Activated T-cell treated with anti-CD3 and anti-CD28 coated beads, Interleukin-2, amount 50 U/mL, for 72 hours (primary cell): ENCODE measurements at regions not wholly inside any gene's neighbourhood (a gene's known extent, or its start where the extent isn't known, plus 50 kb on each side); places are given as distances from the start of the nearest gene placed in this dataset.
"Not testable (repeated sequence)": the region's sequence is repeated elsewhere in the genome, so short reads cannot be mapped to it uniquely, and the experiment has no call there.

ENCODE experiments used
- ATAC-seq, 2 donors: fragments of 150-1000 bp; cut with Tn5 transposase; replicated peaks in 1 of 2; 2 replicates each; pipeline ENCODE4 v1.10.0; 2021; ENCODE audit warnings: moderate library complexity in 2 of 2, mild to moderate bottlenecking in 1 of 2
- DNase-seq, 2 donors: peaks; one replicate each; pipeline ENCODE4 v3.0.0; 2021 to 2022; ENCODE audit warnings: mixed read lengths in 1 of 2
- H3K27ac Mint-ChIP-seq: one replicate; pipeline ENCODE4 v1.8.0; 2022; ENCODE audit warnings: mild to moderate bottlenecking, moderate library complexity, mixed read lengths
- H3K27me3 Mint-ChIP-seq: one replicate; pipeline ENCODE4 v1.8.0; 2022; ENCODE audit warnings: low read depth, mixed read lengths
- H3K36me3 Mint-ChIP-seq, 2 donors: one replicate each; pipeline ENCODE4 v1.8.0; 2022; ENCODE audit warnings: mixed read lengths in 2 of 2, mild to moderate bottlenecking in 1 of 2; ENCODE audit not compliant: insufficient read depth in 2 of 2
- H3K4me1 Mint-ChIP-seq: one replicate; pipeline ENCODE4 v1.8.0; 2022; ENCODE audit warnings: low read depth, mixed read lengths
- H3K4me3 Mint-ChIP-seq, 2 donors: one replicate each; pipeline ENCODE4 v1.8.0; 2022; ENCODE audit warnings: mild to moderate bottlenecking in 2 of 2, mixed read lengths in 2 of 2, moderate library complexity in 2 of 2
- H3K9me3 Mint-ChIP-seq, 2 donors: one replicate each; pipeline ENCODE4 v1.8.0; 2022; ENCODE audit warnings: mixed read lengths in 2 of 2

- H3K4me1 Mint-ChIP-seq, H3K27ac Mint-ChIP-seq, DNase-seq: not testable (repeated sequence)
Measured at GRCh38 chr5:102099083-102099482, 197.0 kb downstream of the SLCO4C1 start.

GRCh38 chr5:102098606-102099005, 197.5 kb downstream of the SLCO4C1 start:
- not testable (repeated sequence) for ATAC-seq, H3K4me1 Mint-ChIP-seq, H3K27ac Mint-ChIP-seq, H3K9me3 Mint-ChIP-seq, DNase-seq, H3K4me3 Mint-ChIP-seq, H3K27me3 Mint-ChIP-seq, H3K36me3 Mint-ChIP-seq

More at GRCh38 chr5:102099083-102099482, 197.0 kb downstream of the SLCO4C1 start:
- not testable (repeated sequence) for H3K4me3 Mint-ChIP-seq, H3K9me3 Mint-ChIP-seq, H3K27me3 Mint-ChIP-seq, ATAC-seq, H3K36me3 Mint-ChIP-seq

GRCh38 chr5:102090770-102091169, 205.3 kb downstream of the SLCO4C1 start:
- H3K27me3 Mint-ChIP-seq = no peaks in the 10 kb centered on the region
- peak; percentile 28 to 44 for ATAC-seq
- no peak for DNase-seq

GRCh38 chr5:102089883-102090282, 206.2 kb downstream of the SLCO4C1 start:
- Mint-ChIP-seq H3K4me1 (no peaks in the 10 kb centered on the region), H3K27ac (no peak overlapping the region), H3K4me3 (no peak overlapping the region), H3K36me3 (no peaks in the 10 kb centered on the region), H3K9me3 (peaks cover 2% of the 10 kb centered on the region in 2 donors), H3K27me3 (no peaks in the 10 kb centered on the region)
- no peak for DNase-seq
- no peak for ATAC-seq

More at GRCh38 chr5:102090770-102091169, 205.3 kb downstream of the SLCO4C1 start:
- no peak overlapping the region for H3K4me3 Mint-ChIP-seq
- H3K36me3 Mint-ChIP-seq = no peaks in the 10 kb centered on the region
- H3K9me3 Mint-ChIP-seq = no peaks in the 10 kb centered on the region
- H3K4me1 Mint-ChIP-seq = no peaks in the 10 kb centered on the region
- no peak overlapping the region for H3K27ac Mint-ChIP-seq

GRCh38 chr5:102087906-102088305, 208.2 kb downstream of the SLCO4C1 start:
- no peak overlapping the region for H3K27ac Mint-ChIP-seq
- no peaks in the 10 kb centered on the region for H3K4me1 Mint-ChIP-seq
- H3K27me3 Mint-ChIP-seq = no peaks in the 10 kb centered on the region
- no peaks in the 10 kb centered on the region for H3K36me3 Mint-ChIP-seq
- DNase-seq (no peak), ATAC-seq (no peak)
- peaks cover 4 to 5% of the 10 kb centered on the region in 2 donors for H3K9me3 Mint-ChIP-seq
- no peak overlapping the region for H3K4me3 Mint-ChIP-seq

GRCh38 chr5:102080288-102080687, 215.8 kb downstream of the SLCO4C1 start:
- ATAC-seq = no peak
- Mint-ChIP-seq H3K36me3 (no peaks in the 10 kb centered on the region), H3K4me3 (no peak overlapping the region), H3K4me1 (no peaks in the 10 kb centered on the region), H3K27me3 (no peaks in the 10 kb centered on the region), H3K27ac (no peak overlapping the region), H3K9me3 (peaks cover 5 to 11% of the 10 kb centered on the region in 2 donors)
- no peak for DNase-seq

- DNase-seq (no peak), ATAC-seq (no peak)
- no peak overlapping the region for H3K27ac Mint-ChIP-seq
- H3K36me3 Mint-ChIP-seq = no peaks in the 10 kb centered on the region
- no peaks in the 10 kb centered on the region for H3K27me3 Mint-ChIP-seq
- no peak overlapping the region for H3K4me3 Mint-ChIP-seq
- H3K4me1 Mint-ChIP-seq = no peaks in the 10 kb centered on the region
- peaks cover 2 to 7% of the 10 kb centered on the region in 2 donors for H3K9me3 Mint-ChIP-seq
Measured at GRCh38 chr5:102077920-102078319, 218.2 kb downstream of the SLCO4C1 start.

- H3K27me3 Mint-ChIP-seq = no peaks in the 10 kb centered on the region
- H3K27ac Mint-ChIP-seq = no peak overlapping the region
- H3K4me1 Mint-ChIP-seq = no peaks in the 10 kb centered on the region
- no peak overlapping the region for H3K4me3 Mint-ChIP-seq
- no peaks in the 10 kb centered on the region for H3K9me3 Mint-ChIP-seq
- no peak for ATAC-seq
- no peak for DNase-seq
- no peaks in the 10 kb centered on the region for H3K36me3 Mint-ChIP-seq
Measured at GRCh38 chr5:102069974-102070373, 226.1 kb downstream of the SLCO4C1 start.

GRCh38 chr5:102068870-102069269, 227.2 kb downstream of the SLCO4C1 start:
- DNase-seq = no peak
- H3K4me1 Mint-ChIP-seq = no peaks in the 10 kb centered on the region
- H3K4me3 Mint-ChIP-seq = no peak overlapping the region
- ATAC-seq = no peak
- H3K27me3 Mint-ChIP-seq = no peaks in the 10 kb centered on the region
- H3K9me3 Mint-ChIP-seq = no peaks in the 10 kb centered on the region
- H3K27ac Mint-ChIP-seq = no peak overlapping the region
- no peaks in the 10 kb centered on the region for H3K36me3 Mint-ChIP-seq

GRCh38 chr5:102049517-102049916, 246.6 kb downstream of the SLCO4C1 start:
- DNase-seq = no peak
- Mint-ChIP-seq H3K4me1 (no peaks in the 10 kb centered on the region), H3K4me3 (no peak overlapping the region), H3K27me3 (no peaks in the 10 kb centered on the region), H3K36me3 (no peaks in the 10 kb centered on the region), H3K27ac (no peak overlapping the region), H3K9me3 (peaks cover 2 to 4% of the 10 kb centered on the region in 2 donors)
- no peak for ATAC-seq

GRCh38 chr5:102048940-102049339, 247.1 kb downstream of the SLCO4C1 start:
- H3K27me3 Mint-ChIP-seq = no peaks in the 10 kb centered on the region
- ATAC-seq (no peak), DNase-seq (no peak)
- no peaks in the 10 kb centered on the region for H3K36me3 Mint-ChIP-seq
- no peak overlapping the region for H3K4me3 Mint-ChIP-seq
- peaks cover 2 to 4% of the 10 kb centered on the region in 2 donors for H3K9me3 Mint-ChIP-seq
- H3K4me1 Mint-ChIP-seq = no peaks in the 10 kb centered on the region
- H3K27ac Mint-ChIP-seq = no peak overlapping the region

- H3K36me3 Mint-ChIP-seq, H3K27ac Mint-ChIP-seq, H3K4me1 Mint-ChIP-seq, H3K27me3 Mint-ChIP-seq, H3K4me3 Mint-ChIP-seq, H3K9me3 Mint-ChIP-seq, ATAC-seq, DNase-seq: not testable (repeated sequence)
Measured at GRCh38 chr5:102047073-102047472, 249.0 kb downstream of the SLCO4C1 start.

- Mint-ChIP-seq H3K4me3 (no peak overlapping the region), H3K27me3 (no peaks in the 10 kb centered on the region), H3K9me3 (peaks cover 0 to 2% of the 10 kb centered on the region in 2 donors), H3K36me3 (no peaks in the 10 kb centered on the region), H3K27ac (no peak overlapping the region), H3K4me1 (no peaks in the 10 kb centered on the region)
- DNase-seq = no peak
- ATAC-seq = no peak
Measured at GRCh38 chr5:102040326-102040725, 255.8 kb downstream of the SLCO4C1 start.

GRCh38 chr5:102036927-102037326, 259.2 kb downstream of the SLCO4C1 start:
- no peak overlapping the region for H3K4me3 Mint-ChIP-seq
- no peaks in the 10 kb centered on the region for H3K36me3 Mint-ChIP-seq
- H3K9me3 Mint-ChIP-seq = peaks cover 0 to 2% of the 10 kb centered on the region in 2 donors
- ATAC-seq (no peak), DNase-seq (no peak)
- no peak overlapping the region for H3K27ac Mint-ChIP-seq
- no peaks in the 10 kb centered on the region for H3K27me3 Mint-ChIP-seq
- no peaks in the 10 kb centered on the region for H3K4me1 Mint-ChIP-seq
